BLaER1 treated with 17β-estradiol and CSF1 and Interleukin-3, amounts not matched to agents 10 nM and 100 nM (cell line): ENCODE measurements at regions not wholly inside any gene's neighbourhood (a gene's known extent, or its start where the extent isn't known, plus 50 kb on each side); places are given as distances from the start of the nearest gene placed in this dataset.

Source experiments
- H3K27ac ChIP-seq, 11 experiments: shearing (Covaris generic); formaldehyde crosslinking; 2 replicates each; pipeline ENCODE4 v1.8.1; 2022
- H3K27me3 ChIP-seq, 11 experiments: shearing (Covaris generic); formaldehyde crosslinking; 2 replicates each; pipeline ENCODE4 v1.8.1; 2022
- H3K36me3 ChIP-seq, 11 experiments: shearing (Covaris generic); formaldehyde crosslinking; 2 replicates each; pipeline ENCODE4 v1.8.1; 2022
- H3K4me1 ChIP-seq, 10 experiments: shearing (Covaris generic); formaldehyde crosslinking; 2 replicates each; pipeline ENCODE4 v1.8.1; 2022
- H3K4me2 ChIP-seq, 11 experiments: shearing (Covaris generic); formaldehyde crosslinking; 2 replicates each; pipeline ENCODE4 v1.8.1; 2022
- H3K4me3 ChIP-seq, 10 experiments: shearing (Covaris generic); formaldehyde crosslinking; 2 replicates each; pipeline ENCODE4 v1.8.1; 2022
- H3K9ac ChIP-seq, 11 experiments: shearing (Covaris generic); formaldehyde crosslinking; 2 replicates each; pipeline ENCODE4 v1.8.1; 2022
- H3K9me3 ChIP-seq, 11 experiments: shearing (Covaris generic); formaldehyde crosslinking; replicated peaks in 1 of 11; 2 replicates each; pipeline ENCODE4 v1.8.1; 2022
- H4K20me1 ChIP-seq, 11 experiments: shearing (Covaris generic); formaldehyde crosslinking; 2 replicates each; pipeline ENCODE4 v1.8.1; 2022
- Cebpa-rat ChIP-seq, 11 experiments: shearing (Covaris generic); IDR thresholded peaks; 2 replicates each; pipeline ENCODE4 v1.8.1; 2022

DNA sequence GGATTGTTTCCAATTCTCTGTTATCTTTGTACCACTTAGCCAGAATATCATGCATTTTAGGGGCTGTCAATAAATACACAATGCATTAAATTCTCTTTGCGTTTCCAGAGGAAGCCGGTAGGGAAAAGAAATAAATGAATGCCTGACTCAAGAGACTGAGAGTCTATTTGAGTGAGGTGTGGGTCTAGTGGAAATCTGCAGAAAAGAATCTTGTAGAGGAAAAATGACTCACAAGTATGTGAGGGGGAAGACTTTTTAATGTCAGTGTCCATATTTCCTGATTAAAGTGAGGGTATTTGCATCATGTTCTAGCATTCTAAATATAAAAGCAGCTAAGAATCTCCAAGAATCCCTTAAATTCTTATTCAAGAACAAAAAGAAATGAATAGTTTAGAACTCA is 271.1 kb downstream of the PTPRC start:
- peaks cover under 1 to 47% (median 4%) of the 10 kb centered on the region in 10 experiments; a peak in 15 of 20 replicates for H3K4me1 ChIP-seq
- H3K4me3 ChIP-seq = no peak overlapping the region
- H3K36me3 ChIP-seq = peaks cover 14 to 85% (median 70%) of the 10 kb centered on the region in 11 experiments
- TF ChIP-seq Cebpa-rat (IDR thresholded peaks at IDR 0.05) = no peak
- H3K27me3 ChIP-seq = no peaks in the 10 kb centered on the region
- peaks cover 7 to 25% (median 14%) of the 10 kb centered on the region in 11 experiments; a peak in 15 of 22 replicates for H3K9me3 ChIP-seq
- no peak overlapping the region; a peak in 2 of 22 replicates for H3K4me2 ChIP-seq
- H3K27ac ChIP-seq = no peak overlapping the region
- H3K9ac ChIP-seq = no peak overlapping the region
- peaks cover 0 to 73% (median 0%) of the 10 kb centered on the region in 11 experiments; a peak in 10 of 22 replicates for H4K20me1 ChIP-seq

DNA sequence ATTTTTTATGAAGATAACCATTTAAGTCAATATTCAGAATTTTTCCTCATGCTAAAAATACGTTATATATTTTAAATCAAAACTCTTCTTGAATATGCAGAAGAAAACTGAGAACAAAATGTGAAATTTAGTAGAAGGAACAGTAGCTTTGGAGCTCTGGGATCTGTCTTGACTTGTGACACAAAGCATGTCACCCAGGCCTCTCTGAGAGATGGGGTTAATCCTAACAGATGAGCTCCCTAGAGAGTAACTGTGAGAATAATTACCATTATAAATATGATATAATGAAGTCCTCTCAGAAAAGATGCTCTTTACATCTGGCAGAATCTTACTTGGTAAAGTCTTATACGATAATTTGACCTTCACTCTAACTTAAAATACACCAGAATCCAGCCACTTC is 272.0 kb downstream of the PTPRC start:
- no peak for TF ChIP-seq Cebpa-rat (IDR thresholded peaks at IDR 0.05)
- Histone ChIP-seq H3K9ac (no peak overlapping the region), H3K4me3 (no peak overlapping the region), H3K4me1 (peaks cover 0 to 40% (median 0%) of the 10 kb centered on the region in 10 experiments; a peak in 9 of 20 replicates), H3K36me3 (peaks cover 20 to 85% (median 71%) of the 10 kb centered on the region in 11 experiments), H3K9me3 (peaks cover 7 to 30% (median 14%) of the 10 kb centered on the region in 11 experiments; a peak in 15 of 22 replicates), H3K27ac (no peak overlapping the region), H4K20me1 (peaks cover 0 to 72% (median 0%) of the 10 kb centered on the region in 11 experiments; a peak in 10 of 22 replicates), H3K4me2 (0 out of 22 replicates have a peak overlapping the region, but pooled peaks of 1 of the 11 experiments have one; percentile 11), H3K27me3 (no peaks in the 10 kb centered on the region)

DNA sequence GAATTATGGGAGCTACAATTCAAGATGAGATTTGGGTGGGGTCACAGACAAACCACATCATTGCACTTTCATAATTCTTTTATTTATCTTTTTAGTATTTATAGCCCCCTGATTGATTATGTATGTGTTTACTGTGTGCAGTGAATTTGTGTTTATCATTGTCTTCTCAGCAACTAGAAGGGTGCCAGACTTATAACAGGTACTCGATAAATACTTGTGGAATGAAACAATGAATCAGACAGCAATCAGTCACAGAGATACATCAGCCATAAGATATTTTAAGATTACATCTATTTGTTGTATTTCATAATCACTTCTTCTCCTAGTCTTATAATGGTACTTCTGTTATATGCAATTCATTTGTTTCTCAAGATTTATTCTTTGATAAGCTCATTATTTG is 273.2 kb downstream of the PTPRC start:
- peaks cover 0 to 79% (median 0%) of the 10 kb centered on the region in 11 experiments; a peak in 10 of 22 replicates for H4K20me1 ChIP-seq
- no peak overlapping the region for H3K4me3 ChIP-seq

DNA sequence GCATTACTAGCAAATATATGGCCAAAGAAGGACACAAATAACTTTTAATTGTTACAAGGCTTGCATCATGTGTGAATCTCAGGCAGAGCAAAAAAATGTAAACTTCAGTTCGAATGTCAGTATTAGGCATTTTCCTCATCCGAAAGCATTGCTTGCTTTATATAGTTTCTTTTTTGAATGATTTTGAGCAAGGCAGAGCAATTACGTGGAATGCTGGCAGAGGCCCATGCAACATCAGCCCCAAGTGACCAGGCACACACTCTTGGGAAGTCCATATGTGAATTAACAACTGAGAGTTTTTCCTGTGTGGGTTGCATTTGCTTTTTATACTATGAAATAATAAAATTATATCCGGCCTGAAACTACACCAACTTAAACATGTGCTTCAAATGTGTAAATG is 274.8 kb downstream of the PTPRC start:
- Histone ChIP-seq H4K20me1 (peaks cover 0 to 81% (median 0%) of the 10 kb centered on the region in 11 experiments; a peak in 10 of 22 replicates), H3K9me3 (peaks cover 10 to 48% (median 23%) of the 10 kb centered on the region in 11 experiments; a peak in 21 of 22 replicates), H3K4me2 (no peak overlapping the region), H3K4me3 (no peak overlapping the region), H3K27me3 (no peaks in the 10 kb centered on the region), H3K27ac (no peak overlapping the region), H3K36me3 (peaks cover 36 to 91% (median 80%) of the 10 kb centered on the region in 11 experiments), H3K9ac (no peak overlapping the region), H3K4me1 (peaks cover 0 to 59% (median 4%) of the 10 kb centered on the region in 10 experiments; a peak in 10 of 20 replicates)
- no peak for TF ChIP-seq Cebpa-rat (IDR thresholded peaks at IDR 0.05)

More for the DNA sequence above, 273.2 kb downstream of the PTPRC start:
- no peak overlapping the region for H3K9ac ChIP-seq
- peaks cover 7 to 36% (median 14%) of the 10 kb centered on the region in 11 experiments; a peak in 15 of 22 replicates for H3K9me3 ChIP-seq
- no peaks in the 10 kb centered on the region for H3K27me3 ChIP-seq
- H3K4me2 ChIP-seq = no peak overlapping the region
- peaks cover 0 to 50% (median 0%) of the 10 kb centered on the region in 10 experiments; a peak in 9 of 20 replicates for H3K4me1 ChIP-seq
- H3K27ac ChIP-seq = no peak overlapping the region
- peaks cover 22 to 86% (median 69%) of the 10 kb centered on the region in 11 experiments for H3K36me3 ChIP-seq
- TF ChIP-seq Cebpa-rat (IDR thresholded peaks at IDR 0.05) = no peak

DNA sequence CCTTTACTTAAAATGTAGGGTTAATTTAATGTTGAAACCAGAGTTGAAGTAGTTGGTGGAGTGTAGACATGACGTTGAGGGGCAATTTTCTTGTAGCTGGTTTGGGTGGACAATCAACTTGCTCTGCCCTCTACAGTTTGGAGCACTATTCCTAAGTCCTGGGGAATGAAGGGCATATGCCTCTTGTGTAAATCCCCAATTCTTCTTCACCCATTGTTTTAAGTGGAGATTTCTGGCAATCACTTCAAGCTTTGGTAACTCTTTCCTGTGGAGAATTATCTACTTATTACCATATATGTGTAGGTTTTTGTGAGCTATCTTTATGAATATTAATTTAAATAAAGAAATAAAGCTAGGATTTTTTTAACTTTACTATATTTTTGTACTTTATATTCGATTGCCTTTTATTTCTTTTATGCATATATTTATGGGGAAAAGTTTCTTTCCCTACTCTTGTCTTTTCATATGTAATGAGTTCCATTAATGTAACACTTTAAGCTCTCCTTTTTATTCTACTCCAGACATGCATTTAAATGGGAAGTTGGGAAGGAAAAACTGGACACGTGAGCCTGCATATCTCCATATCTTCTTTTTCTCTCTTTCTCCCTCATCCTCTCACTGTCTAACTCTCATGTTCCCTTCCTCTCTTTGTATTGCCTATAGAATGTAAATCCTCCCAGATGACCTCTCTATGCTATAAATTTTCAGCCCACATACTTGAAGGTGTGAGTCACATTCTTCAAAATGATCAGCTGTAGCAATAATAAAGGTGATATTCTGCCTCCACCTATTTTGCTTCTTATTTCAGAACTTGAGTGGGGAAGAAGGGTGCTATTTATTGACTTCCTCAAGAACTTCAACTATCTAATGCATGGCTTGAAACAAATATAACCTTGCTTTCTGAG is 276.7 kb downstream of the PTPRC start:
- Histone ChIP-seq H3K4me2 (no peak overlapping the region), H3K4me3 (no peak overlapping the region), H3K27me3 (no peaks in the 10 kb centered on the region), H3K9ac (no peak overlapping the region), H3K27ac (no peak overlapping the region), H3K36me3 (peaks cover 28 to 99% (median 92%) of the 10 kb centered on the region in 11 experiments), H4K20me1 (peaks cover 0 to 84% (median 0%) of the 10 kb centered on the region in 11 experiments; a peak in 10 of 22 replicates), H3K4me1 (peaks cover 0 to 66% (median 12%) of the 10 kb centered on the region in 10 experiments; a peak in 14 of 20 replicates), H3K9me3 (peaks cover 10 to 67% (median 41%) of the 10 kb centered on the region in 11 experiments; a peak in 21 of 22 replicates)
- TF ChIP-seq Cebpa-rat (IDR thresholded peaks at IDR 0.05) = no peak

DNA sequence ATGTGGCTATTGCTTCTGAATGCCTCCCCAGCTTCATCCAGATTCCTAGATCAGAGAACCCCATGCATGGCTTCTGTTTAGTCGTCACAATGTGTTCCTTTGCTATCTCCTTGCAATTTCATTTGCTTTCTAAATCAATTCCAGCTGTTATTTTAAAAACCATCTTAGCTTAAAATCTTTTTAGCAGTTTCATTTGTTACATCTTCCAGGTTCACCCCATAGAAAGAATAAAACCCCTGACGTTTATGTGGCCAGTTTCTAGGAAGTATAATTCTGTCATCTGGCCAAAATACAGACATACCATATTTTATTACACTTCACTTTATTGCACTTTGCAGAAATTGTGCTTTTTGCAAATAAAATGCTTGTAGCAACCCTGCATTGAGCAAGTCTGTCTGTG is 278.4 kb downstream of the PTPRC start:
- Histone ChIP-seq H3K4me1 (peaks cover 0 to 75% (median 13%) of the 10 kb centered on the region in 10 experiments; a peak in 13 of 20 replicates), H4K20me1 (peaks cover 0 to 68% (median 0%) of the 10 kb centered on the region in 11 experiments; a peak in 9 of 22 replicates), H3K4me2 (peak overlapping the region in 1 of 11 experiments; percentile 64; a peak in 1 of 22 replicates), H3K4me3 (no peak overlapping the region), H3K9ac (no peak overlapping the region), H3K9me3 (peaks cover under 1 to 69% (median 42%) of the 10 kb centered on the region in 11 experiments; a peak in 19 of 22 replicates), H3K27me3 (no peaks in the 10 kb centered on the region), H3K36me3 (peaks cover 18 to 100% (median 91%) of the 10 kb centered on the region in 11 experiments), H3K27ac (no peak overlapping the region; a peak in 1 of 22 replicates)
- no peak for TF ChIP-seq Cebpa-rat (IDR thresholded peaks at IDR 0.05)

DNA sequence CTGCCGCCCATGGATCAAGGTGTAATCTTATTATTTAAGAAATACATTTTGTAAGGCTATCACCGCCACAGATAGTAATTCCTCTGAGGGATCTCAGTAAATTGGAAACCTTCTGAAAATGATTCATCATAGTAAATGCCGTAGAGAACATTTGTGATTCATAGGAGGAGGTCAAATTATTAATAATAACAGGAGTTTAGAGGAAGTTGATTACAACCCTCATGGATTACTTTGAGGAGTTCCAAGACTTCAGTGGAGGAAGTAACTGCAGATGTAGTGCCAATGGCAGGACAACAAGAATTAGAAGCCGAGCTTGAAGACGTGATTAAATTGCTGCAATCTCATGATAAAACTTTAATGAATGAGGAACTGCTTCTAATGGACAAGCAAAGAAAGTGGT is 280.1 kb downstream of the PTPRC start:
- Histone ChIP-seq H3K27ac (peak overlapping the region in 6 of 11 experiments; percentile 3 to 48 (median 12); a peak in 4 of 22 replicates), H3K9ac (no peak overlapping the region), H3K4me1 (peaks cover 0 to 78% (median 17%) of the 10 kb centered on the region in 10 experiments; a peak in 13 of 20 replicates), H3K9me3 (peaks cover 0 to 66% (median 45%) of the 10 kb centered on the region in 11 experiments; a peak in 18 of 22 replicates), H3K36me3 (peaks cover 10 to 97% (median 81%) of the 10 kb centered on the region in 11 experiments), H3K4me2 (peak overlapping the region in 4 of 11 experiments; percentile 19 to 65 (median 54); a peak in 6 of 22 replicates), H3K4me3 (no peak overlapping the region), H3K27me3 (no peaks in the 10 kb centered on the region), H4K20me1 (peaks cover 0 to 53% (median 0%) of the 10 kb centered on the region in 11 experiments; a peak in 9 of 22 replicates)
- no peak for TF ChIP-seq Cebpa-rat (IDR thresholded peaks at IDR 0.05)

DNA sequence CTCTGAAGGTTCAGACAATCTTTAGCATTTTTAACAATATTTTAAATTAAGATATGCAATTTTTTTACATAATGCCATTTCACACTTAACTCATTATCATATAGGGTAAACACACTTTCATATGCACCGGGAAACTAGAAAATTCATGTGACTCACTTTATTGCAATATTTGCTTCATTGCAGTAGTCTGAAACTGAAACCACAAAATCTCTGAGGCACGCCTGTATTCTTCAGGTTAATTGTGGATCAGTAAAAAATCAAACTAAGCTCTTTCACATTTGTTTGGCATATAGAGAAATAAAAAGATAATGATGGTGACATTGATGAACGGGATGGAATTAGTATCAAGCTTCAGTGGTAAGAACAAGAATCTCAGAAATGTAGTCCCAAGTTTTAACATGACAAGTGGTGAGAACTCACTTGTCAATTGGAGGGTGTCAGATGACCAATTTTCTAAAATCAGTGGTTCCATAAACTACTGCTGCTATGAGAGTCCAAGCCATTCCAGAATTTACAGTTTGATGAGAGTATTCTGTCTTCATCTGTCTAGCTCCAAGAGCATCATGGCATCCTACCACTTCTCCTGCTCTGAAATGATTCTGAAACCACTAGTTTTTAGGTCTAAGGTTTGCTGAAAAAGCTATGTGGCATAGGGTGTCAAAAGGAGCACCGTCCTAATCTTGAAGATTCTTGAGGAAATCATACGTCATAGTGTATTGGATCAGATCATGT is 281.0 kb downstream of the PTPRC start:
- H3K4me2 ChIP-seq = peak overlapping the region in 8 of 11 experiments; percentile 7 to 65 (median 40); a peak in 13 of 22 replicates
- H3K27me3 ChIP-seq = no peaks in the 10 kb centered on the region
- peaks cover 0 to 44% (median 0%) of the 10 kb centered on the region in 11 experiments; a peak in 7 of 22 replicates for H4K20me1 ChIP-seq
- H3K4me1 ChIP-seq = peaks cover 0 to 87% (median 17%) of the 10 kb centered on the region in 10 experiments; a peak in 13 of 20 replicates
- no peak for TF ChIP-seq Cebpa-rat (IDR thresholded peaks at IDR 0.05)
- H3K9ac ChIP-seq = no peak overlapping the region
- peaks cover 1 to 97% (median 72%) of the 10 kb centered on the region in 11 experiments for H3K36me3 ChIP-seq
- H3K4me3 ChIP-seq = no peak overlapping the region
- H3K9me3 ChIP-seq = peaks cover 0 to 72% (median 45%) of the 10 kb centered on the region in 11 experiments; a peak in 18 of 22 replicates
- H3K27ac ChIP-seq = peak overlapping the region in 7 of 11 experiments; percentile 1 to 48 (median 11); a peak in 4 of 22 replicates
